Epidermal melanocyte (primary cell): ENCODE measurements at regions not wholly inside any gene's neighbourhood (a gene's known extent, or its start where the extent isn't known, plus 50 kb on each side); places are given as distances from the start of the nearest gene placed in this dataset.
"Not testable (repeated sequence)": the region's sequence is repeated elsewhere in the genome, so short reads cannot be mapped to it uniquely, and the experiment has no call there.

ENCODE experiments used
- DNase-seq: peaks from one replicate; pipeline ENCODE4 v3.0.0; 2011; ENCODE audit warnings: low spot score; ENCODE audit not compliant: insufficient read length

GRCh38 chr13:82062772-82063171 is 1721.8 kb upstream of the SPRY2 start:
- no peak for DNase-seq

- no peak for DNase-seq
Observed at GRCh38 chr13:82058364-82058763, 1717.4 kb upstream of the SPRY2 start.

- DNase-seq, result not testable (repeated sequence)
Observed at GRCh38 chr13:82045316-82045715, 1704.4 kb upstream of the SPRY2 start.

DNA sequence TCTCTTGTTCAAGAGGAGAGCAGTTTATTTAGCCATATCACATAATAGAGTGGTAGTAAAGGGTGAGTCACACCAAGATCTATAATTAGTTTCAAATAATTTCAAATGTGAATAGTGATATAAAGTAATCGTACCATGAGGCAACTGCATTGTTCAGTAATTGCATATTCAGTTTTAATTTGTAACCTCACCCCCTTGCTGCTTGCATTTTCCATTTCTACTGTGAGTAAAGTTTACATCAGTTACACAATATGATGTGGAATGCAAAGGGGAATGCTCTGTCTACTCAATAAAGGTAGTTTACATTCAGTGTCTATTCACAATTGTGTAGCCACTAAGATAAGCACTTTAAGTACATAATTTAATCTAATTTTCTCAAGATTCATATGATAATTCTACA is 1695.7 kb upstream of the SPRY2 start:
- no peak for DNase-seq

- DNase-seq, result no peak
Observed at GRCh38 chr13:82011355-82011754, 1670.4 kb upstream of the SPRY2 start.

GRCh38 chr13:82010780-82011179 is 1669.9 kb upstream of the SPRY2 start:
- DNase-seq, result no peak

DNA sequence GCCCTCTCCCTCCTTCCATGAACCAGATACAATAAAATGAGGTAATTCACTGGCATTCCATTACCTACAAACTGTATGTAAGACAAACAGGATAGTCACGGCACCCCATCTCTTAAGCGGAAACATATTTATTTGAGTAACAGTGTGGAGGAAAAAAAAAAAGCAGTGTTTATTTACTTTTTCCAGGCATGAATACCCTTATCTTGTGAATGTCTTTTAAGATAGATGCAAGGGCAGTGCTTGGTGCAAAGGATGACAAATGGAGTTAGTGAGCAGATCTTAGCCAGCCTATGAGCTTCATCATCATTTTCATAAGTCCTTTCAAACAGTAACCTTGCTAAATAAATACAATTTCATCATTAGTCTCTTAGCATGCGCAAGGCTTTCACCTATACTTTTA is 1661.8 kb upstream of the SPRY2 start:
- no peak for DNase-seq

- no peak for DNase-seq
Observed at GRCh38 chr13:81995316-81995715, 1654.4 kb upstream of the SPRY2 start.

DNA sequence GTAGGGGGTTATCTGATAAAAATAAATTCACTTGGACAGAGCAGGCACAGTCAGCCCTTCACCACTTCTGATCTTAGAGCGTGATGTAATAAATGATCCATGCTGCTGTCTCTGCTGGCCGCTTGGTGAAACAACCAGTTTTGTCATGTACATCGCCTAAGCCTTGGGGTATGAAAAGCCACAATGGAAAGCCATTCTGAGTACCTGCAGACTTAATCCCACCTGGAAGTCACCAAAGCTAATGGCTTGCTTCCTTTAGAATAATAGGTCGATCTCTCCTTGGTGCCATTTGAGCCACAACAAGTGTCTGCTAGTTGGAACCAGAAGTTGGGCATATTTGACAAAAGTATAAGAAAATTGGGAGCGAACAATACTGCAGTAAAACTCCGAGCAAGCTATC is 1649.7 kb upstream of the SPRY2 start:
- no peak for DNase-seq

DNA sequence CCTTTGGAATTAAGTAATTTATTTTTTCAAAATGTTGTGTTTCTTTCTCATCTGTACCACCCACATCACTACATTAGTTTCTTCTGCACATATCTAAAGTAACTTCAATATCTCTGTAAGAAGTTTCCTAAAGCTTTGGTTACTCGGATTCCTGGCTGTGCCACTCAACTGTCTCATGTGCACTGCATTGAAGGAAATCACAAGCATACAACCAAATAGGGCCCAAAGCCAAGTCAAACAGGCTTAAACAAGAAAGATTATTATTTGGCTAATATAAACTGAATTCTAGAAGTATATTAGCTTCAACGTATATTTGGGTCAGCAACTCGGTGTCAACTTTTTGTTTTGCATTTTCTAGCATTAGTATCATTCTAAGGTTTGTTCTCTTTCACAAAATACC is 1647.6 kb upstream of the SPRY2 start:
- DNase-seq, result no peak

DNA sequence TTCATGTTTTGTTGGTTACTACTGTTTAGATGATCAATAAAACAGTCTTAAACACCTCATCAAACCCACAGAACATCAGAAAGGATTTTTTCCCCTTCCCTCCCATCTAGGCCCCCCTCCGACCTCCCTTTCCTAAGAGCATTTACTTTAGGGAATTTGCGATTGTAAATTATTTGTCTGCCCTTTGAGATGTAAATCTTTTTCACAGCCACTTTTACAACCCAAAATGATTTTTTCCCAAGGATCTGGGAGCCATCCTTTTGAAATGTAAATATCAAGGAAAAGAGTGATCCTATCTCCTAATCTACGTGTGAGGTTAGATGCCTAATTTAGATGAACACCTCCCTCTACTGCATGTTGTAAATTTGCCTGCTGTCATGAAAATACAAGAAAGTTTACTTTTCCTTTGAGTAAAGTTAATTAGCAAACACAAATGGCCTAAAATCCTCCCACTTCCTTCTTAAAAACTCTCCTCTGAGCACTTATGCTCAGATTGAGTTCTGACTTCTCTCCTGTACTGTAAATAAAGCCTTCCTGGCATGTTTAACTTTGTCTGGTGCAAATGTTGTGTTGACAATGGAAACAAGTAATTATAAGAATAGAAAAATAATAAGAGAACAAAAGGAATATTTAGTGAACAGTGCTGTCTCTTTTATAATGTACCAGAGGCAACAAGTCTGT is 1646.9 kb upstream of the SPRY2 start:
- DNase-seq, result no peak

- DNase-seq, result no peak
Observed at GRCh38 chr13:81987159-81987558, 1646.2 kb upstream of the SPRY2 start.

- DNase-seq, result no peak
Observed at GRCh38 chr13:81986308-81986707, 1645.4 kb upstream of the SPRY2 start.

DNA sequence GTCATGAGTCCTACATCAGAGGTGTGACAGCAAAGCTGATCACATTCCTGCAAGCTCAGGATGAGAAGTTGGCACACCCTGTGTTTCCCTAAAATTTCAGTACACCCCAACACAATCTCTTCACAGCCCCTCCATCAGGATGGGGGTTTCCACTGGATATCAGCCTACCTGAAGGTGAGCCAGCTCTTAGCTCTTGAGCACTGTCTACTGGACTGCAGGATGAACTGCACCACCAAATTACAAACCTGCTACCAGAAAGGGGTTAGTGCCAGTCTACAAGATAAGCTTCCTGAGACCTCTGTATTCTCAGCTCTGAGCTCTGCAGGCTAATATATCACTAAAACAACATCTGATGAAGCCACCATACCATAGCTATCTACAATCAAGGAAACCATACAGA is 1616.2 kb upstream of the SPRY2 start:
- DNase-seq, result no peak

DNA sequence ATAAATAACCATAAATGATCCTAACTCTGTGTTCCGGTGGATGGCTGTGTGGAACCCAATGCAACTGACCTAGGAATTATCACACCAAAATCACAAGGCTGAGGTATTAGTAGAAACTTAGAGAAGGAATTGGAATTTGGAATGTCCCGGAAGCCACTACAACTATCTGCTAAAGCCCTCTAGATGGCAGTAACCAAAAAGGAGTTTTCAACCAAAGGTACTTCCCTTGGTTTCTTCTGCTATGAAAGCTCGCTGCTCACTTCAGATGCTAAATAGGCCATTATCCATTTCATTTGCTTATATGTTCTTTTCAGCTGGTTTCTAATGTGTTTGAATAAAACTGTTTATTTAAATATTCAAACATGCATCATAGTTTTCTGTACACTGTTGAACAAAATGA is 1589.1 kb upstream of the SPRY2 start:
- no peak for DNase-seq

DNA sequence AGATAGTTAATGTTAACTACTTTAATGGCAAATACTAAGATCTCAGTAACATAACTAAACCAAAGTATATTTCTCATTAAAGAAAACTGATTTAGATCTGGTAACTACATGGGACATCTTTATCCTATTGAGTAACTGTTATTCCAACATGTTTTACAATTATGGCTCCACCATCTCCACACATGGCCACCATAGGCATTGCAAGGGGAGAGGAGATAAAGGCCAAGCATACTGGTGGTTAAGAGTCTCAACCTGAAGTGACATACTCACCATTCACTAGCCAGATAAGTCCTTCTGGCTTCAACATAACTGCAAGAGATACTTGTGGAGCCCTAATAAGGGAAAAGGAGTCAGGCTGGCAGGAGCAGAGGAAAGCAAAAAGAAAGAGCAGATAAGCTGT is 1586.4 kb upstream of the SPRY2 start:
- DNase-seq, result no peak

DNA sequence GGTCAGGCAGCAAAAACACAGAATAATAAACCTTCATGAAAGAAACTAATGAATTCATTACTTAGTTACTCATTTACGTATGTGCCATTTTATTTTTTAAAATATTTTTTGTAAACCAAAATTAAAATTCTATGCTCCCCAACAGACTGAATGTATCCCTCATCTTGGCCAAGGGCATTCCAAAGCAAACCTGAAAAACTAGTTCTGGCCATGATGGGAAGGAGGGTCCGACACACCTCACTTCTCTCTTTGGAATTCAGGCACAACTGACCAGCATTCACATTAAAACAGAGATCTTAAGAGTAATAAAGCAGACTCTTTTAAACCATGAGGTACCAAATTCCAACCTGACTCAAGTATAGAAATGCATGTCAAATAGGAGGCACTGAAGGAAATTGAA is 1576.9 kb upstream of the SPRY2 start:
- no peak for DNase-seq

DNA sequence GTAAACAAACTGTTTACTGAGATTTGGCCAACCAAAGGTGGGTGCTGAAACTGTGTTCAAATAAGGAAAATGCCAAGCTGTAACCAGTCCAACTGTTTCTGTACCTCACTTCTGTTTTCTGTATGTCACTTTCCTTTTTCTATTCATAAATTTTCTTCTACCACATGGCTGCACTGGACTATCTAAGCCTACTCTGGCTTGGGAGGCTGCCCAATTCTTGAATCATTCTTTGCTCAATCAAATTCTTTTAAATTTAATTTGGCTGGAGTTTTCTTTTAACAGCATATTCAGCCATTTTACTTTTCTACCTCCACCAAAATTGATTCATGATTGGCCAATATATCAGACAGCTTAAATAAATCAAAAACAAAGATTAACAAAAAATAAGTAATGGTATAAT is 1575.5 kb upstream of the SPRY2 start:
- no peak for DNase-seq

DNA sequence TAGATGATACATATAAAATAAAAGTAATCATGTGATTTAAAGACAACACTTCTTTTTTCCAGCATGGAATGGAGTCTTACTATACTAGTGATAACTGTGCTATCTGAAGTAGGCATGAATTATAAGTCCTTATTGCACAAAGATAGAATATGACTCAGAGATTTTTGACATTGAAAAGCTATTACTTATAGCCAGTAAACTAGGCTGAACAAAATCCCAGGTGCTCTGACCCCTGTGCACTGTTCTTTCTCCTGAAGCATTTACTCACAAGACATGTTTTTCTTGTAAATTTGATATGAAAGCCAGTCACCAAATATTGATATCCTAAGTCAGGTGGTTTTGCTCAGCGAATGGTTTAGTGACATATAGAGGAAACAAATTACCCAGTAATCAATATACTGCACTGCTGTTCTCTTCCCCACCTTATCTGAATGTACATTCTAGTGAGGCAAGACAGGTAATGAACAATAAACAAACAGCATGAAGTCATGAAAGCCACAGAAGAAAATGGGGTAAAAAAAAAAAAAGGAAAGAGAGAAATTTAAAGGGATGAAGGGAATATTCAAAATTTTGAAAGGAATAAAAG is 1567.0 kb upstream of the SPRY2 start:
- DNase-seq, result no peak

DNA sequence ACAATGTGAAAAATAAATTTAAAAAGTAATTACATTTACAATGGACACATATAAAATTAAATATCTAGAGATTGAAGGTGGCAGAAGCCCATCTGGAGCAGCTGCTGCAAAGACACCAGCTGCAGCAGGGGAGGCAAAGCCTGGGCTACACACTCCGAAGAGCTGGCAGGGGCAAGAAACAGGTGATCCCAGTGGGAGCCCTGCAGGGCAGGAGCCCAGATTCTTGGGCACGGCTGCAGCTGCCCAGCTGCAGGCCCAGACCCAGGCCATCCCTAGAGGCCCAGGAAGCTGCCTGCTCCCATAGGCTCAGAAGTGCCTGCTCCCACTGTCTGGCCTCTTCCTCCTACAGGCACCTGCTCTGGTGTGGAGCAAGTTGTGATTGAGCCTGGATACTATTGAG is 1547.9 kb upstream of the SPRY2 start:
- DNase-seq, result no peak

GRCh38 chr13:81874681-81875661 is 1534.0 kb upstream of the SPRY2 start:
- DNase-seq, result no peak

DNA sequence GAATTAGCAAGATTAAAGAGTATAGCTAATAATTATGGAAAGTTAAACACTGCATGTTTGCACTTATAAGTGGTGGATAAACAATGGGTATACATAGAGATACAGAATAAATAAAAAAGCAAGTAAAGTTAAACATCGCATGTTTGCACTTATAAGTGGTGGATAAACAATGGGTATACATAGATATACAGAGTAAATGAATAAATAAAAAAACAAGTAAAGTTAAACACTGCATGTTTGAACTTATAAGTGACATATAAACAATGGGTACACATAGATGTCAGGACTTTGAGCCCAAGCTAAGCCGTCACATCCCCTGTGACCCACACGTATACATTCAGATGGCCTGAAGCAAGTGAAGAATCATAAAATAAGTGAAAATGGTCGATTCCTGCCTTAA is 1533.3 kb upstream of the SPRY2 start:
- no peak for DNase-seq
